ENCODE measurements at regions not wholly inside any gene's neighbourhood (a gene's known extent, or its start where the extent isn't known, plus 50 kb on each side); places are given as distances from the start of the nearest gene placed in this dataset.
"Not testable (repeated sequence)": the region's sequence is repeated elsewhere in the genome, so short reads cannot be mapped to it uniquely, and the experiment has no call there.

- Mint-ChIP-seq H3K4me1 (no peaks in the 10 kb centered on the region), H3K4me3 (no peak overlapping the region), H3K9me3 (no peaks in the 10 kb centered on the region), H3K27me3 (peaks cover 6 to 19% of the 10 kb centered on the region in 2 donors), H3K27ac (no peak overlapping the region), H3K36me3 (no peaks in the 10 kb centered on the region)
- DNase-seq (no peak), ATAC-seq (replicated peaks) (no peak)
Observed at GRCh38 chr15:77830051-77830468, 197.3 kb upstream of the LINGO1 start.

- H3K27me3 Mint-ChIP-seq = peaks cover 8 to 22% of the 10 kb centered on the region in 2 donors
- DNase-seq; H3K36me3 Mint-ChIP-seq; ATAC-seq (replicated peaks); H3K4me1 Mint-ChIP-seq; H3K9me3 Mint-ChIP-seq; H3K4me3 Mint-ChIP-seq; H3K27ac Mint-ChIP-seq: not testable (repeated sequence)
Observed at GRCh38 chr15:77829331-77829730, 196.6 kb upstream of the LINGO1 start.

- H3K4me1 Mint-ChIP-seq = no peaks in the 10 kb centered on the region
- H3K4me3 Mint-ChIP-seq = no peak overlapping the region
- no peak for DNase-seq
- no peak overlapping the region for H3K27ac Mint-ChIP-seq
- ATAC-seq (replicated peaks) = no peak
- peaks cover 8 to 23% of the 10 kb centered on the region in 2 donors for H3K27me3 Mint-ChIP-seq
- H3K9me3 Mint-ChIP-seq = no peaks in the 10 kb centered on the region
- no peaks in the 10 kb centered on the region for H3K36me3 Mint-ChIP-seq
Observed at GRCh38 chr15:77827860-77828259, 195.1 kb upstream of the LINGO1 start.

GRCh38 chr15:77826006-77826695, 193.4 kb upstream of the LINGO1 start:
- no peak overlapping the region for H3K4me3 Mint-ChIP-seq
- ATAC-seq (replicated peaks) (no peak), DNase-seq (no peak)
- no peaks in the 10 kb centered on the region for H3K36me3 Mint-ChIP-seq
- no peaks in the 10 kb centered on the region for H3K9me3 Mint-ChIP-seq
- H3K27me3 Mint-ChIP-seq = peaks cover 20 to 36% of the 10 kb centered on the region in 2 donors
- H3K27ac Mint-ChIP-seq = no peak overlapping the region
- H3K4me1 Mint-ChIP-seq = peaks cover 0 to 5% of the 10 kb centered on the region in 2 donors

GRCh38 chr15:77825546-77825945, 192.8 kb upstream of the LINGO1 start:
- Mint-ChIP-seq H3K4me1 (peaks cover 1 to 11% of the 10 kb centered on the region in 2 donors), H3K27me3 (peaks cover 26 to 42% of the 10 kb centered on the region in 2 donors), H3K36me3 (no peaks in the 10 kb centered on the region), H3K4me3 (no peak overlapping the region), H3K27ac (peak overlapping the region; percentile 56), H3K9me3 (no peaks in the 10 kb centered on the region)
- ATAC-seq (replicated peaks) (no peak), DNase-seq (no peak)

- ATAC-seq (replicated peaks) (no peak), DNase-seq (no peak)
- no peak overlapping the region for H3K4me3 Mint-ChIP-seq
- H3K36me3 Mint-ChIP-seq = no peaks in the 10 kb centered on the region
- peaks cover 1 to 14% of the 10 kb centered on the region in 2 donors for H3K4me1 Mint-ChIP-seq
- no peaks in the 10 kb centered on the region for H3K9me3 Mint-ChIP-seq
- peaks cover 29 to 45% of the 10 kb centered on the region in 2 donors for H3K27me3 Mint-ChIP-seq
- no peak overlapping the region for H3K27ac Mint-ChIP-seq
Observed at GRCh38 chr15:77825252-77825542, 192.5 kb upstream of the LINGO1 start.

GRCh38 chr15:77824361-77825251, 191.9 kb upstream of the LINGO1 start:
- H3K4me1 Mint-ChIP-seq = peaks cover 1 to 14% of the 10 kb centered on the region in 2 donors
- no peak overlapping the region for H3K4me3 Mint-ChIP-seq
- ATAC-seq (replicated peaks) = no peak
- H3K27me3 Mint-ChIP-seq = peaks cover 29 to 45% of the 10 kb centered on the region in 2 donors
- H3K36me3 Mint-ChIP-seq = no peaks in the 10 kb centered on the region
- DNase-seq = no peak
- H3K27ac Mint-ChIP-seq = no peak overlapping the region
- H3K9me3 Mint-ChIP-seq = no peaks in the 10 kb centered on the region

- Mint-ChIP-seq H3K4me1 (peaks cover 1 to 14% of the 10 kb centered on the region in 2 donors), H3K36me3 (no peaks in the 10 kb centered on the region), H3K27me3 (peaks cover 29 to 45% of the 10 kb centered on the region in 2 donors), H3K27ac (no peak overlapping the region), H3K4me3 (no peak overlapping the region), H3K9me3 (no peaks in the 10 kb centered on the region)
- no peak for DNase-seq
- ATAC-seq (replicated peaks) = no peak
Observed at GRCh38 chr15:77823736-77824135, 191.0 kb upstream of the LINGO1 start.

GRCh38 chr15:77822631-77823230, 190.0 kb upstream of the LINGO1 start:
- Mint-ChIP-seq H3K9me3 (no peaks in the 10 kb centered on the region), H3K4me3 (no peak overlapping the region), H3K27ac (no peak overlapping the region), H3K36me3 (no peaks in the 10 kb centered on the region), H3K27me3 (peaks cover 38 to 54% of the 10 kb centered on the region in 2 donors), H3K4me1 (peaks cover 4 to 21% of the 10 kb centered on the region in 2 donors)
- no peak for ATAC-seq (replicated peaks)
- DNase-seq = no peak

GRCh38 chr15:77821959-77822256, 189.2 kb upstream of the LINGO1 start:
- ATAC-seq (replicated peaks) = no peak
- peaks cover 40 to 59% of the 10 kb centered on the region in 2 donors for H3K27me3 Mint-ChIP-seq
- DNase-seq = no peak
- H3K27ac Mint-ChIP-seq = no peak overlapping the region
- H3K4me3 Mint-ChIP-seq = no peak overlapping the region
- peaks cover 4 to 21% of the 10 kb centered on the region in 2 donors for H3K4me1 Mint-ChIP-seq
- no peaks in the 10 kb centered on the region for H3K36me3 Mint-ChIP-seq
- H3K9me3 Mint-ChIP-seq = no peaks in the 10 kb centered on the region

- peaks cover 44 to 60% of the 10 kb centered on the region in 2 donors for H3K27me3 Mint-ChIP-seq
- peaks cover 4 to 21% of the 10 kb centered on the region in 2 donors for H3K4me1 Mint-ChIP-seq
- DNase-seq (peak; percentile 36), ATAC-seq (replicated peaks) (peak; percentile 84)
- H3K9me3 Mint-ChIP-seq = no peaks in the 10 kb centered on the region
- H3K4me3 Mint-ChIP-seq = no peak overlapping the region
- no peaks in the 10 kb centered on the region for H3K36me3 Mint-ChIP-seq
- H3K27ac Mint-ChIP-seq = no peak overlapping the region
Observed at GRCh38 chr15:77821188-77821958, 188.7 kb upstream of the LINGO1 start.

- ATAC-seq (replicated peaks) = peak; percentile 29 to 38
- H3K4me3 Mint-ChIP-seq = peak overlapping the region; percentile 36 to 54
- H3K27me3 Mint-ChIP-seq = peaks cover 48 to 64% of the 10 kb centered on the region in 2 donors
Observed at GRCh38 chr15:77819851-77820728, 187.4 kb upstream of the LINGO1 start.

GRCh38 chr15:77819048-77819850, 186.5 kb upstream of the LINGO1 start:
- peaks cover 46 to 67% of the 10 kb centered on the region in 2 donors for H3K27me3 Mint-ChIP-seq
- no peaks in the 10 kb centered on the region for H3K36me3 Mint-ChIP-seq
- ATAC-seq (replicated peaks) = no peak

More at GRCh38 chr15:77819851-77820728, 187.4 kb upstream of the LINGO1 start:
- Mint-ChIP-seq H3K36me3 (no peaks in the 10 kb centered on the region), H3K27ac (no peak overlapping the region), H3K4me1 (peaks cover 4 to 21% of the 10 kb centered on the region in 2 donors), H3K9me3 (no peaks in the 10 kb centered on the region)
- no peak for DNase-seq

More at GRCh38 chr15:77819048-77819850, 186.5 kb upstream of the LINGO1 start:
- DNase-seq = no peak
- H3K27ac Mint-ChIP-seq = no peak overlapping the region
- H3K4me3 Mint-ChIP-seq = peak overlapping the region in 1 of 2 donors; percentile 57
- H3K4me1 Mint-ChIP-seq = peaks cover 4 to 21% of the 10 kb centered on the region in 2 donors
- H3K9me3 Mint-ChIP-seq = no peaks in the 10 kb centered on the region
